ENCODE measurements at regions not wholly inside any gene's neighbourhood (a gene's known extent, or its start where the extent isn't known, plus 50 kb on each side); places are given as distances from the start of the nearest gene placed in this dataset.
A peak's percentile ranks its signal among the peaks of the same experiment; 100 is the strongest.
"Not testable (repeated sequence)": the region's sequence is repeated elsewhere in the genome, so short reads cannot be mapped to it uniquely, and the experiment has no call there.

DNA sequence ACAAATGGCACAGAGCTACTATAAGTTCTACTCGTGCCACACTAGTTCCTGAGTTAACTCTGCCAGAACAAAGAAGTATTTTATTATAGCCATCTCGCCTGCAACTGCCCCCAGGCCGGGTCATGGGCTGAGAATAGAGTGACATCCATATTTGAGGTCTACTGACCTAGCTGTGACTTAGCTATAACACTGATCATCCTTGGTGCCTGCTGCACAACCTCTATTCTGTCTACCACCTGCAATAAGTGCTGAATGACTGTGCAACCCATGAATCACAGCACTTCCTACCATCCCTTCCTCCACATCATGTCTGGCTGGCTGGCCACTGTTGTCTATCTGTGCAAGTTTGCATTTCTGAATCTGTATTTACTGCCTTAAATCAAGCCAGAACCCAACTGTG, 506.5 kb upstream of the TBL1XR1 start:
- H3K4me1 ChIP-seq (ENCODE audit: insufficient read depth, low read length) = peaks cover 3% of the 10 kb centered on the region
- no peaks in the 10 kb centered on the region for H3K9me3 ChIP-seq (ENCODE audit: low read depth, low read length)
- TF ChIP-seq, protein P1, sequence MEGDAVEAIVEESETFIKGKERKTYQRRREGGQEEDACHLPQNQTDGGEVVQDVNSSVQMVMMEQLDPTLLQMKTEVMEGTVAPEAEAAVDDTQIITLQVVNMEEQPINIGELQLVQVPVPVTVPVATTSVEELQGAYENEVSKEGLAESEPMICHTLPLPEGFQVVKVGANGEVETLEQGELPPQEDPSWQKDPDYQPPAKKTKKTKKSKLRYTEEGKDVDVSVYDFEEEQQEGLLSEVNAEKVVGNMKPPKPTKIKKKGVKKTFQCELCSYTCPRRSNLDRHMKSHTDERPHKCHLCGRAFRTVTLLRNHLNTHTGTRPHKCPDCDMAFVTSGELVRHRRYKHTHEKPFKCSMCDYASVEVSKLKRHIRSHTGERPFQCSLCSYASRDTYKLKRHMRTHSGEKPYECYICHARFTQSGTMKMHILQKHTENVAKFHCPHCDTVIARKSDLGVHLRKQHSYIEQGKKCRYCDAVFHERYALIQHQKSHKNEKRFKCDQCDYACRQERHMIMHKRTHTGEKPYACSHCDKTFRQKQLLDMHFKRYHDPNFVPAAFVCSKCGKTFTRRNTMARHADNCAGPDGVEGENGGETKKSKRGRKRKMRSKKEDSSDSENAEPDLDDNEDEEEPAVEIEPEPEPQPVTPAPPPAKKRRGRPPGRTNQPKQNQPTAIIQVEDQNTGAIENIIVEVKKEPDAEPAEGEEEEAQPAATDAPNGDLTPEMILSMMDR (IDR thresholded peaks at IDR 0.05; ENCODE audit: extremely low read depth, low read depth, low read length) = no peak
- H4K20me1 ChIP-seq (ENCODE audit: insufficient read depth, low read length) = no peaks in the 10 kb centered on the region
- no peaks in the 10 kb centered on the region for H3K79me2 ChIP-seq (ENCODE audit: insufficient read depth, low read length)
- H3K27me3 ChIP-seq (ENCODE audit: insufficient read depth, low read length) = no peaks in the 10 kb centered on the region
- no peaks in the 10 kb centered on the region for H3K36me3 ChIP-seq (ENCODE audit: insufficient read depth, low read length)
- DNase-seq (ENCODE audit: insufficient read length, low spot score, missing footprints) = peak; percentile 57
- no peak overlapping the region for H2AFZ ChIP-seq (ENCODE audit: low read length)
- H3K27ac ChIP-seq (ENCODE audit: low read depth, low read length) = no peak overlapping the region
- H3K4me3 ChIP-seq (ENCODE audit: insufficient read depth, low read length) = no peak overlapping the region
- H3K4me2 ChIP-seq (ENCODE audit: insufficient read depth, low read length) = no peak overlapping the region

DNA sequence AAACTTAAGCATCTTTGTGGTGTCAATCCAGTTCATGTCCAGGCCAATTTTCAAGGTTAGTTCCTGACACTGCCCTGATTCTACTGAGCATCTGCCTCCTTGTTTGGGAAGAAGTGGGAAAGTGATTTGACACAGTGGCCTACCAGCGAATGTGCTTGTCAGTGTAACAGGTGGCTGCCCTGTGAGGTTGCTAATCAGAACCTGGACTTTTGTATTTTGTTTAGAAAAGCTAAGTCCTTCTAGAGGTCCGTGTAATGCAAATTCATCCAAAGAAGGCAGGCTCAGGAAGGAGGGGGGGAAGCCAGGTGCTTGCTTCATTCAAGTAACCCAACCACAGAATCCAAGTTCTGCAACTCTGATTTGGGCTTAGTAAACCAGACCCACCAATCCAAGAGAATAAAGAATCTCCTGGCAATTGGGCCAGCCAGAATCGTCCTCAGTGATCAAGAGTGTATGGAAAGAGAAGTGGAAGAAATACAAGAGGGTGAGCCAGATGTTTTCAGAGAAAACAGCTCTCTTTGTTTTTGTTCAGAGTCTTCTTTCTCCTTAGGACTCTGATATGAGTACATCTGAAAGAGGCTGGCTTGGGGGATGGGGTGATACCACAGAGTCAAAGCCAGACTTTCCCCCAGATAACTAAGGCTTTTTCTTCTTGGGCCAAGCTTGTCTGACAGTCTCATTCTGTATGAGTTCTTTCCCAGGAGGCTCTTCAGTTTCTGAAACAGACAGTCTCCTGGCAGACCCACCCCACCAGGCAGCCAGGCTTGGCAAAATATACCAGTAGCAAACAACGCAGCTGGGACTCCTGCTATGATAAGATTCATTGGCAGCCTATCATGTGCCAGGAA, 508.9 kb upstream of the TBL1XR1 start:
- Histone ChIP-seq H2AFZ (ENCODE audit: low read length) (peak overlapping the region; percentile 56), H4K20me1 (ENCODE audit: insufficient read depth, low read length) (no peaks in the 10 kb centered on the region), H3K27ac (ENCODE audit: low read depth, low read length) (no peak overlapping the region), H3K27me3 (ENCODE audit: insufficient read depth, low read length) (no peaks in the 10 kb centered on the region), H3K79me2 (ENCODE audit: insufficient read depth, low read length) (no peaks in the 10 kb centered on the region), H3K4me3 (ENCODE audit: insufficient read depth, low read length) (no peak overlapping the region), H3K4me2 (ENCODE audit: insufficient read depth, low read length) (no peak overlapping the region), H3K4me1 (ENCODE audit: insufficient read depth, low read length) (peaks cover 3% of the 10 kb centered on the region), H3K36me3 (ENCODE audit: insufficient read depth, low read length) (no peaks in the 10 kb centered on the region), H3K9me3 (ENCODE audit: low read depth, low read length) (no peaks in the 10 kb centered on the region)
- TF ChIP-seq, protein P1 (IDR thresholded peaks at IDR 0.05; ENCODE audit: extremely low read depth, low read depth, low read length) = no peak
- no peak for DNase-seq (ENCODE audit: insufficient read length, low spot score, missing footprints)

DNA sequence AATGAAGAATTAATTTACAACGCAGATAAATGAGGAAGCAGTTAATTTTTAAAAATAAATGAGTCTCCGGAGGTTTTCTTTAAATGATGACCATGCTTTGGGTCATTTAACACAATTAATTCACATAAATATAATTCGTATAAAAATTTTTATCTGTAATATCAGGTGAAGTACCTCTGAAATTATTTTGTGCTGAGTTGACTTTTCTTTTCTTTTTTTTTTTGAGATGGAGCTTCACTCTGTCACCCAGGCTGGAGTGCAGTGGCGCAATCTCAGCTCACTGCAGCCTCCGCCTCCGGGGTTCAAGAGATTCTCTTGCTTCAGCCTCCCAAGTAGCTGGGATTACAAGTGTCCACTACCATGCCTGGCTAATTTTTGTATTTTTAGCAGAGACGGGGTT, 512.2 kb upstream of the TBL1XR1 start:
- H2AFZ ChIP-seq (ENCODE audit: low read length); H3K36me3 ChIP-seq (ENCODE audit: insufficient read depth, low read length); H3K4me2 ChIP-seq (ENCODE audit: insufficient read depth, low read length); H3K9me3 ChIP-seq (ENCODE audit: low read depth, low read length); H3K27ac ChIP-seq (ENCODE audit: low read depth, low read length); H3K27me3 ChIP-seq (ENCODE audit: insufficient read depth, low read length); DNase-seq (ENCODE audit: insufficient read length, low spot score, missing footprints); H3K4me3 ChIP-seq (ENCODE audit: insufficient read depth, low read length); H4K20me1 ChIP-seq (ENCODE audit: insufficient read depth, low read length); H3K4me1 ChIP-seq (ENCODE audit: insufficient read depth, low read length); H3K79me2 ChIP-seq (ENCODE audit: insufficient read depth, low read length): not testable (repeated sequence)

GRCh38 chr3:177710506-177710905, 513.2 kb upstream of the TBL1XR1 start:
- H3K4me2 ChIP-seq (ENCODE audit: insufficient read depth, low read length) = no peak overlapping the region
- DNase-seq (ENCODE audit: insufficient read length, low spot score, missing footprints) = no peak
- no peaks in the 10 kb centered on the region for H3K79me2 ChIP-seq (ENCODE audit: insufficient read depth, low read length)
- no peaks in the 10 kb centered on the region for H3K27me3 ChIP-seq (ENCODE audit: insufficient read depth, low read length)
- no peak overlapping the region for H3K4me3 ChIP-seq (ENCODE audit: insufficient read depth, low read length)
- TF ChIP-seq, protein P1 (IDR thresholded peaks at IDR 0.05; ENCODE audit: extremely low read depth, low read depth, low read length) = no peak
- H3K9me3 ChIP-seq (ENCODE audit: low read depth, low read length) = no peaks in the 10 kb centered on the region
- no peak overlapping the region for H3K27ac ChIP-seq (ENCODE audit: low read depth, low read length)
- no peak overlapping the region for H2AFZ ChIP-seq (ENCODE audit: low read length)
- peaks cover 3% of the 10 kb centered on the region for H3K4me1 ChIP-seq (ENCODE audit: insufficient read depth, low read length)
- no peaks in the 10 kb centered on the region for H4K20me1 ChIP-seq (ENCODE audit: insufficient read depth, low read length)
- no peaks in the 10 kb centered on the region for H3K36me3 ChIP-seq (ENCODE audit: insufficient read depth, low read length)

Measured in osteoblast (primary cell).